Loucy (cell line): ENCODE measurements at regions not wholly inside any gene's neighbourhood (a gene's known extent, or its start where the extent isn't known, plus 50 kb on each side); places are given as distances from the start of the nearest gene placed in this dataset.

Experiments used
- EZH2phosphoT487 ChIP-seq: fragments of 200-600 bp; IDR thresholded peaks from 2 replicates; pipeline ENCODE4 v1.6.1; 2018; ENCODE audit warnings: antibody characterized with exemption, mild to moderate bottlenecking, moderate library complexity, borderline replicate concordance
- TF ChIP-seq, protein P1 (sequence below): fragments of 200-600 bp; sonication (generic); conservative IDR thresholded peaks from 2 replicates; pipeline ENCODE4 v1.5.1; 2014; ENCODE audit warnings: mild to moderate bottlenecking, antibody characterized with exemption, low read length

DNA sequence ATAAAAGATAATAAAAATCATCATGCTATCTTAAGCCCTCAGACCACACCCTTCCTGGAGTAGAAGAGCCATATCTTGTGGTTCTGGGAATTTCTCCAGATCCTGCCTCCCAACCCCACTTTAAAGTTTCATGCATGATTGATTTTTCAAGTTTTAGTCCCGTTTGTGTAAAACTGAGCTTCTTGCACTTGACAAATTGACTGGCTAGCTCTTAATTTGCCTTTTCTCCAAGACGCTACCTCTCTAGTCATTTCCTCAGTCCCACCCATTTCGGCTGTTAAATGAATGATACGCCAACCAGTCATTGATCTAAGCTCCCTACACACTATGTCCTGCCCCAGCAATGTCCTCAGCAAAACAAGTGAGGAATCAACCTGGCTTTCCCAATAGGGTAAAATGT lies 71.8 kb upstream of the TEAD1 start:
- TF ChIP-seq, protein P1, sequence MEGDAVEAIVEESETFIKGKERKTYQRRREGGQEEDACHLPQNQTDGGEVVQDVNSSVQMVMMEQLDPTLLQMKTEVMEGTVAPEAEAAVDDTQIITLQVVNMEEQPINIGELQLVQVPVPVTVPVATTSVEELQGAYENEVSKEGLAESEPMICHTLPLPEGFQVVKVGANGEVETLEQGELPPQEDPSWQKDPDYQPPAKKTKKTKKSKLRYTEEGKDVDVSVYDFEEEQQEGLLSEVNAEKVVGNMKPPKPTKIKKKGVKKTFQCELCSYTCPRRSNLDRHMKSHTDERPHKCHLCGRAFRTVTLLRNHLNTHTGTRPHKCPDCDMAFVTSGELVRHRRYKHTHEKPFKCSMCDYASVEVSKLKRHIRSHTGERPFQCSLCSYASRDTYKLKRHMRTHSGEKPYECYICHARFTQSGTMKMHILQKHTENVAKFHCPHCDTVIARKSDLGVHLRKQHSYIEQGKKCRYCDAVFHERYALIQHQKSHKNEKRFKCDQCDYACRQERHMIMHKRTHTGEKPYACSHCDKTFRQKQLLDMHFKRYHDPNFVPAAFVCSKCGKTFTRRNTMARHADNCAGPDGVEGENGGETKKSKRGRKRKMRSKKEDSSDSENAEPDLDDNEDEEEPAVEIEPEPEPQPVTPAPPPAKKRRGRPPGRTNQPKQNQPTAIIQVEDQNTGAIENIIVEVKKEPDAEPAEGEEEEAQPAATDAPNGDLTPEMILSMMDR = no peak
- TF ChIP-seq EZH2phosphoT487 = no peak
